ENCODE measurements at regions not wholly inside any gene's neighbourhood (a gene's known extent, or its start where the extent isn't known, plus 50 kb on each side); places are given as distances from the start of the nearest gene placed in this dataset.

- no peak for TF ChIP-seq ZFX (IDR thresholded peaks at IDR 0.05; ENCODE audit: borderline replicate concordance)
- TF ChIP-seq, protein P1, sequence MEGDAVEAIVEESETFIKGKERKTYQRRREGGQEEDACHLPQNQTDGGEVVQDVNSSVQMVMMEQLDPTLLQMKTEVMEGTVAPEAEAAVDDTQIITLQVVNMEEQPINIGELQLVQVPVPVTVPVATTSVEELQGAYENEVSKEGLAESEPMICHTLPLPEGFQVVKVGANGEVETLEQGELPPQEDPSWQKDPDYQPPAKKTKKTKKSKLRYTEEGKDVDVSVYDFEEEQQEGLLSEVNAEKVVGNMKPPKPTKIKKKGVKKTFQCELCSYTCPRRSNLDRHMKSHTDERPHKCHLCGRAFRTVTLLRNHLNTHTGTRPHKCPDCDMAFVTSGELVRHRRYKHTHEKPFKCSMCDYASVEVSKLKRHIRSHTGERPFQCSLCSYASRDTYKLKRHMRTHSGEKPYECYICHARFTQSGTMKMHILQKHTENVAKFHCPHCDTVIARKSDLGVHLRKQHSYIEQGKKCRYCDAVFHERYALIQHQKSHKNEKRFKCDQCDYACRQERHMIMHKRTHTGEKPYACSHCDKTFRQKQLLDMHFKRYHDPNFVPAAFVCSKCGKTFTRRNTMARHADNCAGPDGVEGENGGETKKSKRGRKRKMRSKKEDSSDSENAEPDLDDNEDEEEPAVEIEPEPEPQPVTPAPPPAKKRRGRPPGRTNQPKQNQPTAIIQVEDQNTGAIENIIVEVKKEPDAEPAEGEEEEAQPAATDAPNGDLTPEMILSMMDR (IDR thresholded peaks at IDR 0.05): no peak
- H3K27ac ChIP-seq: no peak overlapping the region
Measured at GRCh38 chr5:124057724-124058231, 545.8 kb downstream of the CSNK1G3 start.

DNA sequence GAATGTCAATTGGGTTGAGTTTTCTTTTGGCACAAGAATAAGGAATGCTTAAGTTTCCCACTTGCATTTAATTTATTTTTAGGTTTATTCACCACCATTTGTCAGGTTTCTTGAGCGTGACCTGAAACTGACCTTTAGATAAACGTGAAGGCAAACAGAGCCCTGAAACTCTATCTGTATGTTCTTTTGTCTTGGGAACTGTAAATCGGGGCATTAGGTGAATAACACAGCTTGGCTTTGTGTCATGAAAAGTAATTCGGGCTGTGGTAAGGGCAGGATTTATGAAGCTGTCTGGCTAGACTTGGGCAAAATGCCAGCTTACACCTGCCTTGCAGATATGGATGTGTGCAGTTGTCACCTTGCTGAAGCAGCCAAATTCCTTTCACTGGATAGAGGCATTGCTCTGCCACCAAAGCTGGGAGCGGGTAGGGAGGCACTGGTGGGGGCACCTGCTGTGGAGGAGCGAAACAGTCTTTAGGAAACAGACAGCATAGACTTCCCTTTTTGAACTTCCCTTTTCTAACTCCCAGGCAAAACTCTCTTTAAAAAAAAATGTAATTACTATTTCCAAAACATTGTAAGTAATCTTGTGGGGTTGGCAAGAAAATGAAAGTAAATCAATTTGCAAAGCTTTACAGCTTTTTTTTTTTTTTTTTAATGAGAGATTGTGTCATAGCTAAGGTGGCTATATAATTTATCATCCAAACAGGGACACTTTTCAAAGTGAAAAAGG is 545.2 kb downstream of the CSNK1G3 start:
- H3K27ac ChIP-seq: no peak overlapping the region
- TF ChIP-seq, protein P1 (IDR thresholded peaks at IDR 0.05): no peak
- TF ChIP-seq ZFX (IDR thresholded peaks at IDR 0.05; ENCODE audit: borderline replicate concordance): no peak

GRCh38 chr5:124056326-124056990 is 544.5 kb downstream of the CSNK1G3 start:
- no peak overlapping the region for H3K27ac ChIP-seq
- TF ChIP-seq ZFX (IDR thresholded peaks at IDR 0.05; ENCODE audit: borderline replicate concordance): no peak
- TF ChIP-seq, protein P1 (IDR thresholded peaks at IDR 0.05): no peak

- TF ChIP-seq, protein P1 (IDR thresholded peaks at IDR 0.05): no peak
- TF ChIP-seq ZFX (IDR thresholded peaks at IDR 0.05; ENCODE audit: borderline replicate concordance): no peak
- H3K27ac ChIP-seq: no peak overlapping the region
Measured at GRCh38 chr5:124055751-124056150, 543.8 kb downstream of the CSNK1G3 start.

DNA sequence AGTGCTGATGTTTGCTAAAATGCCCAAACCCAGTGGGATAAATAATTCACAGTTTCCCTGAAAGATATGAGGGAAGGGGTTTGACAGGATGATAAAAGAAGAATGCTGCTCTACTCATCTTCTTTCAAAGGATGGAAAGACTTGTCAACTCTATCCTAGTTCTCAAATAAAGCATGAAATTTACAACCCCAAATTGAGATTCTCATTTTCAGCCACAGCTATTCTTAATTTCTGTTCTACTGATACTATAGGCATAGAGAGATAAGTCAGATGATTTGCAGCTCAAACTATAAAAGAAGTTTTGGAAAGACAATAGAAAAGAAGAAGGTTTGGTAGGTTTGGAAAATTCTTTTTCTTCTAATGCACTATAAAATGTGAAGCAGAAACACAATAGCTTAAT is 542.6 kb downstream of the CSNK1G3 start:
- TF ChIP-seq, protein P1 (IDR thresholded peaks at IDR 0.05): no peak
- TF ChIP-seq ZFX (IDR thresholded peaks at IDR 0.05; ENCODE audit: borderline replicate concordance): no peak
- no peak overlapping the region for H3K27ac ChIP-seq

DNA sequence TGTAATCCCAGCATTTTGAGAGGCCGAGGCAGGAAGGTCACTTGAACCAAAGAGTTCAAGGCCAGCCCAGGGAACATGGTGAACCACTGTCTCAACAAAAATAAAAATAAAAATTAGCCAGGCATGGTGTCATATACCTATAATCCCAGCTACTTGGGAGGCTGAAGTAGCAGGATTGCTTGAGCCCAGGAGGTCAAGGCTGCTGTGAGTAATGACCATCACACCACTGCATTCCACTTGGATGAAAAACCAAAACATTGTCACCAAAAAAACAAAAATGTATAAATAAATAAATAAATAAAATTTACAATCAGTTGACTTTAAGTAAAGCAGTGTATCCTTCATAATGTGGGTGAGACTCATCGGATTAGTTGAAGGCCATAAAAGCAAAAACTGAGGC is 541.4 kb downstream of the CSNK1G3 start:
- TF ChIP-seq, protein P1 (IDR thresholded peaks at IDR 0.05): no peak
- TF ChIP-seq ZFX (IDR thresholded peaks at IDR 0.05; ENCODE audit: borderline replicate concordance): no peak
- H3K27ac ChIP-seq: no peak overlapping the region

DNA sequence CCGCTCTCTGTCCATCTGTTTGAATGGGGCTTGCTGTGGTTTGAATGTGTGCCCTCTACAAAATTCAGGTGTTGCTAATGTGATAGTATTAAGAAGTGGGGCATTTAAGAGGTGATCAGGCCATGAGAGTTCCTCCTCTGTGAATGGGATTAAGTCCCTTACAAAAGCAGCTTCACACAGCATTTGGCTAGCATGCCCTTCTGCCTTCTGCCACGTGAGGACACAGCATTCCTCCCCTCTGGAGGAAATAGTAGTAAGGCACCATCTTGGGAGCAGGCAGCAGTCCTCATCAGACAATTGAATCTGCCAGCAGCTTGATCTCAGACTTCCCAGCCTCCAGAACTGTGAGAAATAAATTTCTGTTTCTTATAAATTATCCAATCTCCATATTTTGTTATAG is 540.2 kb downstream of the CSNK1G3 start:
- TF ChIP-seq ZFX (IDR thresholded peaks at IDR 0.05; ENCODE audit: borderline replicate concordance): no peak
- TF ChIP-seq, protein P1 (IDR thresholded peaks at IDR 0.05): no peak
- H3K27ac ChIP-seq: no peak overlapping the region

Data from 22Rv1 (cell line).